Gastroesophageal sphincter (tissue), 3 donors: ENCODE measurements at regions not wholly inside any gene's neighbourhood (a gene's known extent, or its start where the extent isn't known, plus 50 kb on each side); places are given as distances from the start of the nearest gene placed in this dataset.

Source experiments
- EP300 ChIP-seq: sonication (generic); formaldehyde crosslinking; IDR thresholded peaks from one replicate; pipeline ENCODE4 v1.6.1; 2017; ENCODE audit warnings: antibody characterized with exemption, mild to moderate bottlenecking
- TF ChIP-seq, protein P1 (sequence below), 4 experiments: fragments of 200-600 bp in 2 of 4; fragments of 450-650 bp in 2 of 4; sonication (generic) in 1 of 4; IDR thresholded peaks; one replicate each; pipeline ENCODE4 v1.5.1; 2017 to 2019; ENCODE audit warnings: antibody characterized with exemption in 4 of 4, mild to moderate bottlenecking in 2 of 4, moderate library complexity in 2 of 4

DNA sequence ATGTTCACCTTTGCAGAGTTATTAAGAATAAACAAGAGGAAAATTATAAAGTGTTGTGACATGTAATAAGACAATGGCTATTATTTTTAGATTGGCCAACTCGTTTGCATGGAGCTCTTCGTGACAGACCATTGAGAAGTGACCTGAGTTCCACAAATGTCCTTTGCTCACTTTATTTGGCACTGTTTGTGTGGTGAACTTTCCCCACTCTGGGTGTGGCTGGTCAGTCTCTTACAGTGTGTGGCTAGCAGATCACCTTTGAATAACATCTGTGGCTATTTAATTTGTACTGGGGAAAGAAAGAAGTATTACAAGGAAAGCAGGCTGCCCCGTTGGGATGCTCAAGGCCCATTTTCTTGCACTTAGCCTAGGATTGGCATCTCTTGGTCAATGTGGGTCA, 274.1 kb upstream of the WWC1 start:
- TF ChIP-seq, protein P1, sequence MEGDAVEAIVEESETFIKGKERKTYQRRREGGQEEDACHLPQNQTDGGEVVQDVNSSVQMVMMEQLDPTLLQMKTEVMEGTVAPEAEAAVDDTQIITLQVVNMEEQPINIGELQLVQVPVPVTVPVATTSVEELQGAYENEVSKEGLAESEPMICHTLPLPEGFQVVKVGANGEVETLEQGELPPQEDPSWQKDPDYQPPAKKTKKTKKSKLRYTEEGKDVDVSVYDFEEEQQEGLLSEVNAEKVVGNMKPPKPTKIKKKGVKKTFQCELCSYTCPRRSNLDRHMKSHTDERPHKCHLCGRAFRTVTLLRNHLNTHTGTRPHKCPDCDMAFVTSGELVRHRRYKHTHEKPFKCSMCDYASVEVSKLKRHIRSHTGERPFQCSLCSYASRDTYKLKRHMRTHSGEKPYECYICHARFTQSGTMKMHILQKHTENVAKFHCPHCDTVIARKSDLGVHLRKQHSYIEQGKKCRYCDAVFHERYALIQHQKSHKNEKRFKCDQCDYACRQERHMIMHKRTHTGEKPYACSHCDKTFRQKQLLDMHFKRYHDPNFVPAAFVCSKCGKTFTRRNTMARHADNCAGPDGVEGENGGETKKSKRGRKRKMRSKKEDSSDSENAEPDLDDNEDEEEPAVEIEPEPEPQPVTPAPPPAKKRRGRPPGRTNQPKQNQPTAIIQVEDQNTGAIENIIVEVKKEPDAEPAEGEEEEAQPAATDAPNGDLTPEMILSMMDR (IDR thresholded peaks at IDR 0.05): no peak
- TF ChIP-seq EP300: no peak
